Esophagus muscularis mucosa (tissue), 4 donors: ENCODE measurements at regions not wholly inside any gene's neighbourhood (a gene's known extent, or its start where the extent isn't known, plus 50 kb on each side); places are given as distances from the start of the nearest gene placed in this dataset.
"Not testable (repeated sequence)": the region's sequence is repeated elsewhere in the genome, so short reads cannot be mapped to it uniquely, and the experiment has no call there.

Experiments
- CTCF ChIP-seq, 3 experiments: fragments of 200-600 bp in 2 of 3; fragments of 450-650 bp in 1 of 3; sonication (generic) in 2 of 3; IDR thresholded peaks; one replicate each; pipeline ENCODE4 v1.5.1; 2017 to 2019; ENCODE audit warnings: antibody characterized with exemption in 3 of 3, mild to moderate bottlenecking in 2 of 3, moderate library complexity in 1 of 3
- EP300 ChIP-seq: sonication (generic); formaldehyde crosslinking; IDR thresholded peaks from one replicate; pipeline ENCODE4 v1.6.1; 2017; ENCODE audit warnings: antibody characterized with exemption
- POLR2A ChIP-seq: fragments of 450-650 bp; IDR thresholded peaks from one replicate; pipeline ENCODE4 v1.6.1; 2017; ENCODE audit warnings: antibody characterized with exemption, moderate library complexity, mild to moderate bottlenecking, low read depth
- POLR2AphosphoS5 ChIP-seq, 2 donors: sonication (generic); formaldehyde crosslinking; IDR thresholded peaks; one replicate each; pipeline ENCODE4 v1.6.1; 2017; ENCODE audit warnings: antibody characterized with exemption in 2 of 2

- TF ChIP-seq CTCF (IDR thresholded peaks at IDR 0.05); EP300; POLR2A; POLR2AphosphoS5 (IDR thresholded peaks at IDR 0.05): not testable (repeated sequence)
Measured at GRCh38 chr2:111481219-111481618, 360.5 kb downstream of the BCL2L11 start.
